NCI-H1105 treated with DMSO at 0.1 percent for 48 hours (cell line): ENCODE measurements at regions not wholly inside any gene's neighbourhood (a gene's known extent, or its start where the extent isn't known, plus 50 kb on each side); places are given as distances from the start of the nearest gene placed in this dataset.

Source experiments
- DNase-seq: peaks from one replicate; lab custom pipeline; 2025; lab: John Stamatoyannopoulos, UW

DNA sequence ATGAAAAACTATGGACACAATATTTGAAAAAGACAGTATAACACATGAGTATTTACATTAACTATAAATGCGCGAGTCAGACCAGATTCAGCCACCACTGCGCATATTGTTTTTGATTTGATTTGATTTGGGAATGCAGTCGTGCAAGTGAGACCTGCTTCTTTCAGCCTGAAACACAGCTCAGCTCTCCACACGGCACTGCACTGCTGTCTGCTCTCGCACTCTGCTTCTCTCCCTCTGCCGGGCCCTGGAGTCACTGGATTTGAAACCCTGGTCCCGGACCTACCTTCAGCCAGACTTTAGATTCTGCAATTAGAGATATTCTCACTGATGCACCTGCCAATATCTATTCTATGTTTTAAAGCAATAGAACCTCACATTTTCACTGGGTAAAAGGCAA is 143.9 kb upstream of the TMEM132C start:
- DNase-seq = no peak

GRCh38 chr12:128131955-128132354 is 135.0 kb upstream of the TMEM132C start:
- no peak for DNase-seq

- DNase-seq = no peak
Measured at GRCh38 chr12:128133321-128134073, 133.5 kb upstream of the TMEM132C start.

DNA sequence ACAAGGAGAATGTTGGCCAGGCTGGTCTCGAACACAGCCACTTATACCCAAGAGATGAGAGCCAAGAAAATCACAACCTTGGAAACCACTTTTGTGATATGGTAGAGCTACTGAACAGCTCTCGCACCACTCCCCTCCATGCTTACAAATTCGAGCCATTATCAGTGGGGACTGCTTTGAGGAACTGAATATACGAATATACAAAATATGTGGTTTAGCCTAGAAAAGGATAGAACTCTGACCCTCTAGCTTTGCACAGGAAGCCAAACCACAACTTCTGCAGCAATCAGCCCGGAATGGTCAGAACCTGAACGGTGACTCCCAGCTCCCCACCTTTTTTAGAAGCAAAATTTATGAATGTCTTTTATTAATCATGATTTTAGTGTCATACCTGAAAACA is 129.8 kb upstream of the TMEM132C start:
- no peak for DNase-seq

- no peak for DNase-seq
Measured at GRCh38 chr12:128138125-128138524, 128.8 kb upstream of the TMEM132C start.

GRCh38 chr12:128140551-128140950 is 126.4 kb upstream of the TMEM132C start:
- no peak for DNase-seq

- DNase-seq = no peak
Measured at GRCh38 chr12:128150961-128151360, 116.0 kb upstream of the TMEM132C start.

DNA sequence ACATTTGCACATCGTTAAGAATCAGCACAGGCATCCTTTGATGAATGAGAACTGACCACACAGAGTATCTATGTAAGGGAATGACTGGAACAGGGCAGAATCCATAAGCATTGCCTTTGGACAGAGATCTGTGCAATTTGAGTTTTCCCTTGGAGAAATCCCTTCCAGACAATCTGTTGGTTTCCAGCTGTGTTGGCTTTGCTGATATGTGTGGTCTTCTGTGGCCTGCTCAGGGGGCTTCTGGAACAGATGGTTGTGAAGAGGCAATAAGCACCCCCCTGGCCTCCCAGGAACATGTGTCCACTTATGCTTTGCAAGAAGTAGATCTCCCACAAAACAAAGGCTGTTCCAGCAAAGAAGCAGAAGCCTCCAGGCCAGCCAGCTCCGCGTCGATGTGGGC is 111.4 kb upstream of the TMEM132C start:
- DNase-seq = no peak

GRCh38 chr12:128163086-128163485 is 103.9 kb upstream of the TMEM132C start:
- DNase-seq = no peak

DNA sequence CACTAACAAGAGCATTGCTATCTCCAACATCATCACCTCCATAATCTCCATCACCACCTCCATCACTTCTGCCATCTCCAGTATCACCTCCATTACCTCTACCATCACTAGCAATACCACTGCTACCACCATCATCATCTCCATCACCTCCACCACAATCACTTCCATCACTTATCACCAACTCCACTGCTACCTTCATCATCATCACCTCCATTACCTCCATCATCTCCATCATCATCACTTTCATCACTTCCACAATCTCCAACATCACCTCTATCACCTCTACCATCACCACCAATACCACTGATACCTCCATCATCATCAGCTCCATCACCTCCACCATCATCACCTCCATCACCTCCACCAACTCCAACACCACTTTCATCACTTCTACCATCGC is 102.4 kb upstream of the TMEM132C start:
- no peak for DNase-seq

- DNase-seq = no peak
Measured at GRCh38 chr12:128165387-128165786, 101.6 kb upstream of the TMEM132C start.

- no peak for DNase-seq
Measured at GRCh38 chr12:128168273-128168672, 98.7 kb upstream of the TMEM132C start.

- no peak for DNase-seq
Measured at GRCh38 chr12:128170181-128170580, 96.8 kb upstream of the TMEM132C start.

- DNase-seq = no peak
Measured at GRCh38 chr12:128178565-128178964, 88.4 kb upstream of the TMEM132C start.

DNA sequence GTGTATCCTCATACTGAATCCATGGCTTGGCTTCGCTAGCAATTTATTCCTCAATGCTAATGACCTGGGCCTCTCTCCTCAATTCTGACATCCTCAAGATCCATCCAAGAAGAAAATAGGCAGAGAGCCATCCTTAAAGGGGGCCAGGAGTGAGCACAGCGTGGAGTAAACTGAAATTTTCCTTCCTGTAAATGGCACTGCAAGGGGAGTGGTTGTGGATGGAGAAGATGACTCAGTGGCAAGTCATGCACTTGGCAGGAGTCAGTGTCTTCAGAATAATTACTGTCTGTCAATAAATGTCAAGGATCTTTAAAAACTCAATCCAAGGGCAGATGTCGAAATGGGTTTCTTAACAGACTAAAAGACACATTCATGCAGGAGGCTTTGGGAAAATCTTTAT is 88.0 kb upstream of the TMEM132C start:
- DNase-seq = no peak

DNA sequence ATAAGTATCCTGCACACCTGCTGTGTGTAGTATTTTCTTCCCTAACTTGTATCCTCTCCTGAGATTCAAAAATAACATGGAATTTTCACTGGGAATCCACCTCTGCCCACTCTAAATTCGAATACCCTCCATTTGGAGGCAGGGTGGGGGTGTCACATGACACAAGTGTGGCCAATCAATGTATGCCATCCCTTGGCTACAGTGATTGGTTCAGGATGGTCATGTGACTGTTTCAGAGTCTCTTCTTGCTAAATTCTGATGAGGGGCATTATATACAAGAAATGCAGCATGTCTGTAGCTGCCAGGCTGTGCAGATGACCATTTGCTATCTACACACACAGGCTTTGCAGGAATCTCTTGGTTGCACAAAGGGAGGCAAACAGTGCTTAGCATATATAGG is 86.8 kb upstream of the TMEM132C start:
- DNase-seq = no peak

DNA sequence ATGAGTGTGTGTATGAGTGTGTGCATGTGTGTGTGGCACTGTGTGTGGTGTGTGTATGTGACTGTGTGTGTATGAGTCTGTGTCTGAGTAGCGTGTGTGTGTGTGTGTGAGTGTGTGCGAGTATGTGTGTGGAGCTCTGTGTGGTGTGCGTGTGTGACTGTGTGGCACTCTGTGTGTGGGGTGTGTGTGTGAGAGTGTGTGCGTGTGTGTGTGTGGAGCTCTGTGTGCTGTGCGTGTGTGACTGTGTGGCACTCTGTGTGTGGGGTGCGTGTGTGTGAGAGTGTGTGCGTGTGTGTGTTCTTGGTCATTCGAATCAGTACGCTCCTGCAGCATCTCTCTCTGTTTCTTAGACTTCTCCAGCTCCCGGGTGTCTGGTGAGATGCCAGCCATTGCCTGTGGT is 76.9 kb upstream of the TMEM132C start:
- no peak for DNase-seq

GRCh38 chr12:128190614-128191013 is 76.4 kb upstream of the TMEM132C start:
- DNase-seq = no peak

GRCh38 chr12:128191380-128191779 is 75.6 kb upstream of the TMEM132C start:
- no peak for DNase-seq

GRCh38 chr12:128204711-128205110 is 62.3 kb upstream of the TMEM132C start:
- no peak for DNase-seq

DNA sequence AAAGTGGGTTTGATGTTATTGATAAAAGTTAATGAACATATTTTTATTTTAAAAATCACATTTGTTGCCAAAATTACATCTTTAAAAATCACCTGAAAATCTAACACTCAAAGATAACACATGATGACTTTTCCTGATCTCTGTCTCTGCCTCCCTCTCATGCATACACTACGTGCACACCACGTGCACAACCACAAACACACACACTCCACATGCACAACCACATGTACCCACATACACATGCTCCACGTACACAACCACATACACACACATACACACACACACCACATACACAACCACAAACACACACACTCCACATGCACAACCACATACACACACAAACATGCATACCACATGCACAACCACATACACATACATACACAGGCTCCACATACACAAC is 61.8 kb upstream of the TMEM132C start:
- DNase-seq = no peak

DNA sequence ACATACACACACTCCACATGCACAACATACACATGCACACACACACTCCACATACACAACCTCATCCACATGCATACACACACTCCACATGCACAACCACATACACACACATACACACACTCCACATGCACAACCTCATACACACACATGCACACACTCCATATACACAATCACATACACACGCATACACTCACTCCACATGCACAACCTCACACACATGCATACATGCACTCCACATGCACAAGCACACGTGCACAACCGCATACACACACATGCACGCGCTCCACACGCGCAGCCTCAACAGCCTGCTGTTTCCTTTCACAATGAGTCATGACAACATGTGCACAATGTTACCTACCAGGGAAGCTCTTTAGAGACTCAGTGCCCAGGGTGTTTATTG is 61.2 kb upstream of the TMEM132C start:
- DNase-seq = no peak
